HepG2 (cell line): ENCODE measurements at regions not wholly inside any gene's neighbourhood (a gene's known extent, or its start where the extent isn't known, plus 50 kb on each side); places are given as distances from the start of the nearest gene placed in this dataset.

Experiments
- KDM1A ChIP-seq: IDR thresholded peaks from 2 replicates; pipeline ENCODE4 v1.6.1; 2016; ENCODE audit warnings: missing compliant biosample characterization
- POLR2A ChIP-seq, 2 experiments: IDR thresholded peaks; 2 replicates each; pipeline ENCODE4 v1.6.1; 2011; ENCODE audit warnings: low read depth in 2 of 2, low read length in 2 of 2, mild to moderate bottlenecking in 1 of 2, moderate library complexity in 1 of 2; ENCODE audit not compliant: insufficient read depth in 1 of 2
- TF ChIP-seq, protein P1 (sequence below): sonication (generic); formaldehyde crosslinking; IDR thresholded peaks from 2 replicates; pipeline ENCODE4 v1.5.0; 2020; ENCODE audit warnings: mild to moderate bottlenecking, missing genetic modification reagents, moderate library complexity
- TF ChIP-seq, protein P2 (sequence below): sonication (generic); formaldehyde crosslinking; IDR thresholded peaks from 2 replicates; pipeline ENCODE4 v1.5.0; 2020; ENCODE audit warnings: missing genetic modification reagents, mild to moderate bottlenecking, borderline replicate concordance
- TF ChIP-seq, protein P3 (sequence below): IDR thresholded peaks from 2 replicates; pipeline ENCODE4 v1.6.1; 2016; ENCODE audit warnings: missing compliant biosample characterization, missing genetic modification reagents, borderline replicate concordance

DNA sequence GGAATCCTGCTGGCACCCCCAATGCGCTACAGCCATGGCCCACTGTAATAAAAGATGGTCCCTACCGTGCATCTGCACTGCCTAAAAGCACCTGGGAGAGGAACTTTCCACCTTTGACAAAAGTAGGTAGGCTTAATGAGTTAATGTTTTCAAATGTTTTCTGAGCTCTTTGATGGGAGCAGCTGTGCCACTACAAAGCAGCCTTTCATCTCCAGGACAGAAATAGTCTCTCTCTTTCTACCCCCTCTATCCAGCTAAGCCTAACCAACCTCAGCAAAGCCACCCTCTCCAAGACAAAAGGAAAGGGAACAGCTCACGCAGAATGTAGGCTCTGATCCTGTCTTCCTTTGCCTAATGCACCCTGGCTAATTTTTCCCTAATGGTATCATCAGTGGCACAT is 560.2 kb downstream of the UQCRFS1 start:
- TF ChIP-seq, protein P1, sequence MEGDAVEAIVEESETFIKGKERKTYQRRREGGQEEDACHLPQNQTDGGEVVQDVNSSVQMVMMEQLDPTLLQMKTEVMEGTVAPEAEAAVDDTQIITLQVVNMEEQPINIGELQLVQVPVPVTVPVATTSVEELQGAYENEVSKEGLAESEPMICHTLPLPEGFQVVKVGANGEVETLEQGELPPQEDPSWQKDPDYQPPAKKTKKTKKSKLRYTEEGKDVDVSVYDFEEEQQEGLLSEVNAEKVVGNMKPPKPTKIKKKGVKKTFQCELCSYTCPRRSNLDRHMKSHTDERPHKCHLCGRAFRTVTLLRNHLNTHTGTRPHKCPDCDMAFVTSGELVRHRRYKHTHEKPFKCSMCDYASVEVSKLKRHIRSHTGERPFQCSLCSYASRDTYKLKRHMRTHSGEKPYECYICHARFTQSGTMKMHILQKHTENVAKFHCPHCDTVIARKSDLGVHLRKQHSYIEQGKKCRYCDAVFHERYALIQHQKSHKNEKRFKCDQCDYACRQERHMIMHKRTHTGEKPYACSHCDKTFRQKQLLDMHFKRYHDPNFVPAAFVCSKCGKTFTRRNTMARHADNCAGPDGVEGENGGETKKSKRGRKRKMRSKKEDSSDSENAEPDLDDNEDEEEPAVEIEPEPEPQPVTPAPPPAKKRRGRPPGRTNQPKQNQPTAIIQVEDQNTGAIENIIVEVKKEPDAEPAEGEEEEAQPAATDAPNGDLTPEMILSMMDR (CRISPR knock-in tag): no peak
- TF ChIP-seq, protein P2, sequence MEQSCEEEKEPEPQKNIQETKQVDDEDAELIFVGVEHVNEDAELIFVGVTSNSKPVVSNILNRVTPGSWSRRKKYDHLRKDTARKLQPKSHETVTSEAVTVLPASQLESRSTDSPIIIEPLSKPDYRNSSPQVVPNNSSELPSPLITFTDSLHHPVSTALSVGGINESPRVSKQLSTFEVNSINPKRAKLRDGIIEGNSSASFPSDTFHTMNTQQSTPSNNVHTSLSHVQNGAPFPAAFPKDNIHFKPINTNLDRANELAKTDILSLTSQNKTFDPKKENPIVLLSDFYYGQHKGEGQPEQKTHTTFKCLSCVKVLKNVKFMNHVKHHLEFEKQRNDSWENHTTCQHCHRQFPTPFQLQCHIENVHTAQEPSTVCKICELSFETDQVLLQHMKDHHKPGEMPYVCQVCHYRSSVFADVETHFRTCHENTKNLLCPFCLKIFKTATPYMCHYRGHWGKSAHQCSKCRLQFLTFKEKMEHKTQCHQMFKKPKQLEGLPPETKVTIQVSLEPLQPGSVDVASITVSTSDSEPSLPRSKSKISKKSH (CRISPR knock-in tag): no peak
- no peak for TF ChIP-seq POLR2A (IDR thresholded peaks at IDR 0.05; ENCODE audit: insufficient read depth in 1 of 2, low read depth in 2 of 2, low read length in 2 of 2)
- TF ChIP-seq, protein P3, sequence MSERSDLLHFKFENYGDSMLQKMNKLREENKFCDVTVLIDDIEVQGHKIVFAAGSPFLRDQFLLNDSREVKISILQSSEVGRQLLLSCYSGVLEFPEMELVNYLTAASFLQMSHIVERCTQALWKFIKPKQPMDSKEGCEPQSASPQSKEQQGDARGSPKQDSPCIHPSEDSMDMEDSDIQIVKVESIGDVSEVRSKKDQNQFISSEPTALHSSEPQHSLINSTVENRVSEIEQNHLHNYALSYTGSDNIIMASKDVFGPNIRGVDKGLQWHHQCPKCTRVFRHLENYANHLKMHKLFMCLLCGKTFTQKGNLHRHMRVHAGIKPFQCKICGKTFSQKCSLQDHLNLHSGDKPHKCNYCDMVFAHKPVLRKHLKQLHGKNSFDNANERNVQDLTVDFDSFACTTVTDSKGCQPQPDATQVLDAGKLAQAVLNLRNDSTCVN: no peak
- no peak for TF ChIP-seq KDM1A
